Panc1 (cell line): ENCODE measurements at regions not wholly inside any gene's neighbourhood (a gene's known extent, or its start where the extent isn't known, plus 50 kb on each side); places are given as distances from the start of the nearest gene placed in this dataset.

Source experiments
- ATAC-seq: fragments of 200-7000 bp; cut with Tn5 transposase; 2 replicates; pipeline ENCODE4 v1.9.1; 2020; ENCODE audit warnings: mild to moderate bottlenecking, moderate library complexity
- BruUV-seq: library from RNA; stranded (reverse); fragments of 400-500 nt; replicated peaks from 2 replicates; lab custom pipeline; 2021; lab: Mats Ljungman, UMichigan
- CTCF ChIA-PET: fragments of 300-600 bp; sonication (Branson Sonifier 250); formaldehyde crosslinking; loops from one replicate; lab custom pipeline; 2022; ENCODE audit warnings: antibody characterized with exemption; lab: Charles Lee
- POLR2A ChIA-PET: fragments of 300-600 bp; sonication (Branson Sonifier 250); formaldehyde crosslinking; loops from one replicate; lab custom pipeline; 2022; ENCODE audit warnings: antibody characterized with exemption; lab: Charles Lee
- DNase-seq: peaks from one replicate; pipeline ENCODE4 v3.0.0-alpha.2; 2010; ENCODE audit warnings: low read depth, low spot score
- H3K27ac ChIP-seq: 2 replicates; pipeline ENCODE4 v1.5.1; 2011; ENCODE audit warnings: mild to moderate bottlenecking, low read length, inconsistent platforms
- H3K27me3 ChIP-seq: fragments of 200-500 bp; sonication (Bioruptor generic); 2 replicates; pipeline ENCODE4 v1.6.0; 2014; ENCODE audit warnings: low read length, inconsistent platforms; ENCODE audit not compliant: control insufficient read depth, insufficient read depth
- H3K36me3 ChIP-seq: fragments of 200-500 bp; sonication (Bioruptor generic); 2 replicates; pipeline ENCODE4 v1.5.1; 2014; ENCODE audit warnings: inconsistent platforms, mild to moderate bottlenecking, low read length, moderate library complexity; ENCODE audit not compliant: control insufficient read depth, insufficient read depth
- H3K4me1 ChIP-seq: 2 replicates; pipeline ENCODE4 v1.5.1; 2011; ENCODE audit warnings: inconsistent platforms, mild to moderate bottlenecking, low read length, moderate library complexity; ENCODE audit not compliant: control insufficient read depth, insufficient read depth
- H3K4me3 ChIP-seq, 2 experiments: 2 replicates each; pipeline ENCODE4 v1.5.1; 2011 to 2012; ENCODE audit warnings: low read depth in 2 of 2, low read length in 2 of 2, mild to moderate bottlenecking in 2 of 2, inconsistent platforms in 1 of 2, moderate library complexity in 1 of 2
- H3K9me3 ChIP-seq: fragments of 200-500 bp; sonication (Bioruptor generic); 2 replicates; pipeline ENCODE4 v1.5.1; 2014; ENCODE audit warnings: low read depth, mild to moderate bottlenecking, inconsistent platforms, low read length, moderate library complexity; ENCODE audit not compliant: control insufficient read depth, insufficient read depth
- POLR2AphosphoS5 ChIP-seq: IDR thresholded peaks from 2 replicates; pipeline ENCODE4 v1.6.1; 2012; ENCODE audit warnings: mild to moderate bottlenecking, low read depth, low read length, moderate library complexity
- SIN3A ChIP-seq: IDR thresholded peaks from 2 replicates; pipeline ENCODE4 v1.6.1; 2012; ENCODE audit warnings: low read depth, mild to moderate bottlenecking, low read length, moderate library complexity, borderline replicate concordance; ENCODE audit not compliant: insufficient read depth
- TCF7L2 ChIP-seq: IDR thresholded peaks from 2 replicates; pipeline ENCODE4 v1.6.1; 2011; ENCODE audit warnings: mild to moderate bottlenecking, low read depth, low read length, inconsistent platforms
- in situ Hi-C: cut with HindIII; loops from 2 replicates; pipeline ENCODE4 v1.10.0; 2016; ENCODE audit warnings: low sequenced_read_pairs, low pct_unique_long_range_greater_than_20kb
- intact Hi-C: fragments of 100-400 bp; cut with micrococcal nuclease; formaldehyde crosslinking; loops from one replicate; pipeline ENCODE4 v1.10.0; 2022; ENCODE audit not compliant: unreplicated experiment
- TF ChIP-seq, protein P1 (sequence below), 2 experiments: IDR thresholded peaks; 2 replicates each; pipeline ENCODE4 v1.6.1; 2011 to 2012; ENCODE audit warnings: low read depth in 2 of 2, control low read depth in 1 of 2, low read length in 1 of 2, mild to moderate bottlenecking in 1 of 2, moderate library complexity in 1 of 2; ENCODE audit not compliant: insufficient read depth in 1 of 2
- TF ChIP-seq, protein P2 (sequence below): fragments of 450-650 bp; IDR thresholded peaks from 2 replicates; pipeline ENCODE4 v1.5.1; 2017; ENCODE audit warnings: mild to moderate bottlenecking

DNA sequence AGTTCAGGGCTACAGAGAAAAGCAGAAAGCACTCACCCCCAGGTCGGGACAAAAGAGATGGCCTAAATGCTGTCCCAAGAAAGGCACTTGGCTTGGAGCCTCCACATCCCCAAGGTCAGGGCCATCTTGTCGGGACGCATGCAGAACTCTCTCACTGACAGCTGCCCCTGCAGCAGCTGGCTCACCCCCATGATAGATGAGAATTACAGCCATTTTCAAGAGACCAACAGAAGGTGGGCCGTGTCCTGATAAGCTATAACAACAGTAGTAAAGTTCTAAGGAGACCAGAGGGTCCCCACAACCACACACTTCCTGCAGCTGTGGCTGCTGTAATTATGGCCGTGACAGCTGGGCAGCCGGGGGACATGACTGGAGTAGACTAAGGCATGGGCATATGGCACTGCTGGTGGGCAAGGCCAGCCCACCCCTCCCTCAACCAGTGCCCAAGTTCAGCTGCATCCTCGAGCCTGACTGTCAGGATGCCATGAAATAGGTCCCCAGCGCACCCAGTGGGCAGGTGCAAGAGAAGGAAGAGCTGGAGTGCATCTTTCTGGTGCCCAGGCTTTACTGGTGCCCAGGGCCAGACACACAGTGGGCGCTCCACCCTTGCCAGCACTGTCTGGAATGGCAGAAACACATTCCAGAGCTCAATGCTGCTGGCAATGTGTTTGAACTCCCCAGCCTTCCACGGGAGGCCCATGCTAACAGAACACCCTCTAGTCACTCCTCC, 436.7 kb upstream of the ZNF507 start:
- no peak for ATAC-seq
- no TSS peak for BruUV-seq
- in situ Hi-C loops (no loop called here), intact Hi-C loops (no loop called here)
- Histone ChIP-seq H3K4me3 (no peak overlapping the region), H3K27ac (no peak overlapping the region), H3K27me3 (no peaks in the 10 kb centered on the region), H3K4me1 (no peaks in the 10 kb centered on the region), H3K9me3 (no peaks in the 10 kb centered on the region), H3K36me3 (no peaks in the 10 kb centered on the region)
- no peak for DNase-seq
- TF ChIP-seq, protein P1, sequence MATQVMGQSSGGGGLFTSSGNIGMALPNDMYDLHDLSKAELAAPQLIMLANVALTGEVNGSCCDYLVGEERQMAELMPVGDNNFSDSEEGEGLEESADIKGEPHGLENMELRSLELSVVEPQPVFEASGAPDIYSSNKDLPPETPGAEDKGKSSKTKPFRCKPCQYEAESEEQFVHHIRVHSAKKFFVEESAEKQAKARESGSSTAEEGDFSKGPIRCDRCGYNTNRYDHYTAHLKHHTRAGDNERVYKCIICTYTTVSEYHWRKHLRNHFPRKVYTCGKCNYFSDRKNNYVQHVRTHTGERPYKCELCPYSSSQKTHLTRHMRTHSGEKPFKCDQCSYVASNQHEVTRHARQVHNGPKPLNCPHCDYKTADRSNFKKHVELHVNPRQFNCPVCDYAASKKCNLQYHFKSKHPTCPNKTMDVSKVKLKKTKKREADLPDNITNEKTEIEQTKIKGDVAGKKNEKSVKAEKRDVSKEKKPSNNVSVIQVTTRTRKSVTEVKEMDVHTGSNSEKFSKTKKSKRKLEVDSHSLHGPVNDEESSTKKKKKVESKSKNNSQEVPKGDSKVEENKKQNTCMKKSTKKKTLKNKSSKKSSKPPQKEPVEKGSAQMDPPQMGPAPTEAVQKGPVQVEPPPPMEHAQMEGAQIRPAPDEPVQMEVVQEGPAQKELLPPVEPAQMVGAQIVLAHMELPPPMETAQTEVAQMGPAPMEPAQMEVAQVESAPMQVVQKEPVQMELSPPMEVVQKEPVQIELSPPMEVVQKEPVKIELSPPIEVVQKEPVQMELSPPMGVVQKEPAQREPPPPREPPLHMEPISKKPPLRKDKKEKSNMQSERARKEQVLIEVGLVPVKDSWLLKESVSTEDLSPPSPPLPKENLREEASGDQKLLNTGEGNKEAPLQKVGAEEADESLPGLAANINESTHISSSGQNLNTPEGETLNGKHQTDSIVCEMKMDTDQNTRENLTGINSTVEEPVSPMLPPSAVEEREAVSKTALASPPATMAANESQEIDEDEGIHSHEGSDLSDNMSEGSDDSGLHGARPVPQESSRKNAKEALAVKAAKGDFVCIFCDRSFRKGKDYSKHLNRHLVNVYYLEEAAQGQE (IDR thresholded peaks at IDR 0.05; ENCODE audit: insufficient read depth in 1 of 2, low read depth in 2 of 2, low read length in 1 of 2), result no peak
- TF ChIP-seq POLR2AphosphoS5, result no peak
- TF ChIP-seq, protein P2, sequence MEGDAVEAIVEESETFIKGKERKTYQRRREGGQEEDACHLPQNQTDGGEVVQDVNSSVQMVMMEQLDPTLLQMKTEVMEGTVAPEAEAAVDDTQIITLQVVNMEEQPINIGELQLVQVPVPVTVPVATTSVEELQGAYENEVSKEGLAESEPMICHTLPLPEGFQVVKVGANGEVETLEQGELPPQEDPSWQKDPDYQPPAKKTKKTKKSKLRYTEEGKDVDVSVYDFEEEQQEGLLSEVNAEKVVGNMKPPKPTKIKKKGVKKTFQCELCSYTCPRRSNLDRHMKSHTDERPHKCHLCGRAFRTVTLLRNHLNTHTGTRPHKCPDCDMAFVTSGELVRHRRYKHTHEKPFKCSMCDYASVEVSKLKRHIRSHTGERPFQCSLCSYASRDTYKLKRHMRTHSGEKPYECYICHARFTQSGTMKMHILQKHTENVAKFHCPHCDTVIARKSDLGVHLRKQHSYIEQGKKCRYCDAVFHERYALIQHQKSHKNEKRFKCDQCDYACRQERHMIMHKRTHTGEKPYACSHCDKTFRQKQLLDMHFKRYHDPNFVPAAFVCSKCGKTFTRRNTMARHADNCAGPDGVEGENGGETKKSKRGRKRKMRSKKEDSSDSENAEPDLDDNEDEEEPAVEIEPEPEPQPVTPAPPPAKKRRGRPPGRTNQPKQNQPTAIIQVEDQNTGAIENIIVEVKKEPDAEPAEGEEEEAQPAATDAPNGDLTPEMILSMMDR, result no peak
- TF ChIP-seq SIN3A, result no peak
- TF ChIP-seq TCF7L2, result no peak
- ChIA-PET CTCF (interaction anchor here (0.5 kb wide), 1 partner anchor 662 kb away, joined by 14 read pairs; no protein-coding TSS in a partner anchor), POLR2A (no interaction called here)

DNA sequence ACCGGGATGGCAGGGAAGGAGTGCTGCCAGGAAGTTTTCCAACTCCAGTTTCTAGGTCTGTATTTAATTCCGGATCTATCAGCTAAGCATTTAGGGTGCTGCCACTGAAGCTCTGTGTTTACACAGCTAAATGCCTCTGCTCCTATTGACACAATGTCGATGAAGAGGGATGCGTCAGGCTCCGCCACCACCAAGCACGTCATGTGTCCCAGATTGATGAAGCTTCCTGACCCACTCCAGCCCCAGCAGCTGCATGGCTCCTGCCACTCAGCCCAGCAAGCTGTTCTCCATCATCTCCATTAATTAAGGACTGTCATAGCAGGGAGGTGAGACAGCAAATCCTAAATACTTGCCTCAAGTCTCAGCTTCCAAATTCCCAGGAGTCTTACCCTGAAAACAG, 435.2 kb upstream of the ZNF507 start:
- intact Hi-C loops, result no loop called here
- no peaks in the 10 kb centered on the region for H3K36me3 ChIP-seq
- DNase-seq (no peak), ATAC-seq (no peak)
- no TSS peak for BruUV-seq
- ChIA-PET CTCF (no interaction called here), POLR2A (no interaction called here)
- no peaks in the 10 kb centered on the region for H3K27me3 ChIP-seq
- no peak overlapping the region for H3K4me3 ChIP-seq
- no peaks in the 10 kb centered on the region for H3K9me3 ChIP-seq
- no peak overlapping the region for H3K27ac ChIP-seq
- in situ Hi-C loops, result no loop called here
- TF ChIP-seq TCF7L2 (no peak), POLR2AphosphoS5 (no peak), SIN3A (no peak)
- TF ChIP-seq, protein P1 (IDR thresholded peaks at IDR 0.05; ENCODE audit: insufficient read depth in 1 of 2, low read depth in 2 of 2, low read length in 1 of 2), result no peak
- TF ChIP-seq, protein P2, result no peak
- no peaks in the 10 kb centered on the region for H3K4me1 ChIP-seq
